Body of pancreas (tissue), 4 donors: ENCODE measurements at regions not wholly inside any gene's neighbourhood (a gene's known extent, or its start where the extent isn't known, plus 50 kb on each side); places are given as distances from the start of the nearest gene placed in this dataset.

Experiments used
- CTCF ChIP-seq, 7 experiments: fragments of 450-650 bp in 4 of 7; fragments of 200-600 bp in 3 of 7; sonication (generic) in 3 of 7; IDR thresholded peaks; one replicate each; pipeline ENCODE4 v1.5.1; 2016 to 2019; ENCODE audit warnings: antibody characterized with exemption in 7 of 7
- POLR2A ChIP-seq, 3 donors: fragments of 450-650 bp; IDR thresholded peaks; one replicate each; pipeline ENCODE4 v1.6.1; 2016; ENCODE audit warnings: antibody characterized with exemption in 3 of 3, mild to moderate bottlenecking in 2 of 3

GRCh38 chr3:168386301-168386700, 290.6 kb upstream of the GOLIM4 start:
- TF ChIP-seq POLR2A (IDR thresholded peaks at IDR 0.05) (no peak), CTCF (IDR thresholded peaks at IDR 0.05) (no peak)
